Esophagus squamous epithelium (tissue), 5 donors: ENCODE measurements at regions not wholly inside any gene's neighbourhood (a gene's known extent, or its start where the extent isn't known, plus 50 kb on each side); places are given as distances from the start of the nearest gene placed in this dataset.

Experiments used
- DNase-seq: peaks from one replicate; lab custom pipeline; 2025; lab: John Stamatoyannopoulos, UW
- H3K27ac ChIP-seq, 4 donors: fragments of 200-600 bp; sonication (generic); one replicate each; pipeline ENCODE4 v1.5.1; 2016 to 2019; ENCODE audit warnings: mild to moderate bottlenecking in 1 of 4
- H3K27me3 ChIP-seq, 4 donors: fragments of 200-600 bp; sonication (generic); 1 replicate in 3 of 4; 2 replicates in 1 of 4; pipeline versions ENCODE4 v1.5.1 to v1.6.0; 2017 to 2021; ENCODE audit warnings: antibody characterized with exemption in 1 of 4
- H3K36me3 ChIP-seq, 3 donors: fragments of 200-600 bp; sonication (generic); one replicate each; pipeline ENCODE4 v1.5.1; 2016 to 2019
- H3K4me1 ChIP-seq, 3 donors: fragments of 200-600 bp; sonication (generic); one replicate each; pipeline ENCODE4 v1.5.1; 2017 to 2019
- H3K4me3 ChIP-seq, 4 donors: fragments of 200-600 bp; sonication (generic); 1 replicate in 3 of 4; 2 replicates in 1 of 4; pipeline ENCODE4 v1.5.1; 2016 to 2019; ENCODE audit warnings: mild to moderate bottlenecking in 2 of 4, moderate library complexity in 1 of 4
- H3K9me3 ChIP-seq, 3 donors: fragments of 200-600 bp; sonication (generic); one replicate each; pipeline ENCODE4 v1.5.1; 2016 to 2019
- POLR2A ChIP-seq, 4 donors: fragments of 450-650 bp; IDR thresholded peaks; one replicate each; pipeline ENCODE4 v1.6.1; 2017; ENCODE audit warnings: antibody characterized with exemption in 4 of 4, mild to moderate bottlenecking in 4 of 4, moderate library complexity in 3 of 4
- WGBS, 2 donors: methylation state at CpG; one replicate each; pipeline ENCODE4 v1.1.5; 2018; 5-methylcytosine and 5-hydroxymethylcytosine counted together
- intact Hi-C: fragments of 100-400 bp; cut with DNase I; formaldehyde crosslinking; loops from one replicate; pipeline ENCODE4 v1.15.0; 2022
- TF ChIP-seq, protein P1 (sequence below), 6 experiments: fragments of 450-650 bp in 4 of 6; fragments of 200-600 bp in 2 of 6; sonication (generic) in 2 of 6; IDR thresholded peaks; one replicate each; pipeline ENCODE4 v1.5.1; 2016 to 2019; ENCODE audit warnings: antibody characterized with exemption in 6 of 6, mild to moderate bottlenecking in 4 of 6, moderate library complexity in 4 of 6
- donor health status: DM: yes; HTN: yes; CAD: no.

DNA sequence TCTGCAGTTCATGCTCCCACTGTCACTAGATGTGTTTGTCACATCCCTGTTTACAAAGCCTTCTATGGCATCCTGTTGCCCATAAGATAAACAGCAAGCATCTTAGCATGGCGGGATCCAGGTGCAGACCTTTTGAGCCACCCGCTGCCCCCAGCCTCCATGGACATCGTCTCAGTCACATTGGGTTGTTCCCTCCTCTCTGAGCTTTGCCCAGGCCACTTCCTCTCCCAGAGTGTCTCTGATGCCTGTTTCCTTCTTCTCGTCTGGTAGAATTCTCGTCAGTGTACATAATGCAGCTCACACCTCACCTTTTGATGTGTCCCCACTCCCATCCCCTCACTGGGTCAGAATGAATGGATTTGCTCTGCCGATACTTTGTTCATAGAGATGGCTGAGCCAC lies 239.0 kb upstream of the APCDD1 start:
- no peak for TF ChIP-seq POLR2A (IDR thresholded peaks at IDR 0.05)
- TF ChIP-seq, protein P1, sequence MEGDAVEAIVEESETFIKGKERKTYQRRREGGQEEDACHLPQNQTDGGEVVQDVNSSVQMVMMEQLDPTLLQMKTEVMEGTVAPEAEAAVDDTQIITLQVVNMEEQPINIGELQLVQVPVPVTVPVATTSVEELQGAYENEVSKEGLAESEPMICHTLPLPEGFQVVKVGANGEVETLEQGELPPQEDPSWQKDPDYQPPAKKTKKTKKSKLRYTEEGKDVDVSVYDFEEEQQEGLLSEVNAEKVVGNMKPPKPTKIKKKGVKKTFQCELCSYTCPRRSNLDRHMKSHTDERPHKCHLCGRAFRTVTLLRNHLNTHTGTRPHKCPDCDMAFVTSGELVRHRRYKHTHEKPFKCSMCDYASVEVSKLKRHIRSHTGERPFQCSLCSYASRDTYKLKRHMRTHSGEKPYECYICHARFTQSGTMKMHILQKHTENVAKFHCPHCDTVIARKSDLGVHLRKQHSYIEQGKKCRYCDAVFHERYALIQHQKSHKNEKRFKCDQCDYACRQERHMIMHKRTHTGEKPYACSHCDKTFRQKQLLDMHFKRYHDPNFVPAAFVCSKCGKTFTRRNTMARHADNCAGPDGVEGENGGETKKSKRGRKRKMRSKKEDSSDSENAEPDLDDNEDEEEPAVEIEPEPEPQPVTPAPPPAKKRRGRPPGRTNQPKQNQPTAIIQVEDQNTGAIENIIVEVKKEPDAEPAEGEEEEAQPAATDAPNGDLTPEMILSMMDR (IDR thresholded peaks at IDR 0.05): no peak
- DNase-seq: no peak
- Histone ChIP-seq H3K4me3 (no peak overlapping the region), H3K27me3 (no peaks in the 10 kb centered on the region), H3K36me3 (no peaks in the 10 kb centered on the region), H3K27ac (no peak overlapping the region), H3K9me3 (peaks cover 0 to 8% (median 0%) of the 10 kb centered on the region in 3 donors), H3K4me1 (no peaks in the 10 kb centered on the region)
- intact Hi-C loops: no loop called here
- 78 to 80% methylated on average over 5 to 6 of the region's 6 CpGs for whole genome bisulfite sequencing, 2 donors

DNA sequence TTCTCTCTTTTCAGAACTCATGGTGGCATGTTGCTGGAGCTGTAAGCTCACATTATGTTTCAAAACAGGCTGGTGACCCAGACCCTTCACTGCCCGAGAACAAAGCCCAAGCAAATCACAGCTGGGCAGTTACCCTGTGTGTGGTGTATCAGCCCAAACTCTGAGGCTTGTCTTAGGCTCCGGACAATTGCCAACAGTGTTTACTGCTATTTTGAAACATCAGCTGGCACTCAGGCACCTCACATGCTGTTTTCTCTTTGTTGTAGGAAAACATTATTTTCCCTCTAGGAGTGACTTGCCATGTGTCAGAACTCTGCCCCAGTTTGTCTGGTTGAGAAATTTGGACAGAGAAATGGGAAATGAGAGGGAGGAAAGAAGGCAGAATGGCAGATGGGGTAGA lies 237.6 kb upstream of the APCDD1 start:
- 77 to 92% methylated on average over 2 of the region's 2 CpGs for WGBS, 2 donors
- TF ChIP-seq POLR2A (IDR thresholded peaks at IDR 0.05): no peak
- TF ChIP-seq, protein P1 (IDR thresholded peaks at IDR 0.05): no peak
- intact Hi-C loops: no loop called here
- H3K27me3 ChIP-seq: no peaks in the 10 kb centered on the region
- no peak overlapping the region for H3K4me3 ChIP-seq
- H3K36me3 ChIP-seq: no peaks in the 10 kb centered on the region
- peaks cover 0 to 10% (median 0%) of the 10 kb centered on the region in 3 donors for H3K9me3 ChIP-seq
- DNase-seq: no peak
- H3K27ac ChIP-seq: no peak overlapping the region
- H3K4me1 ChIP-seq: no peaks in the 10 kb centered on the region

DNA sequence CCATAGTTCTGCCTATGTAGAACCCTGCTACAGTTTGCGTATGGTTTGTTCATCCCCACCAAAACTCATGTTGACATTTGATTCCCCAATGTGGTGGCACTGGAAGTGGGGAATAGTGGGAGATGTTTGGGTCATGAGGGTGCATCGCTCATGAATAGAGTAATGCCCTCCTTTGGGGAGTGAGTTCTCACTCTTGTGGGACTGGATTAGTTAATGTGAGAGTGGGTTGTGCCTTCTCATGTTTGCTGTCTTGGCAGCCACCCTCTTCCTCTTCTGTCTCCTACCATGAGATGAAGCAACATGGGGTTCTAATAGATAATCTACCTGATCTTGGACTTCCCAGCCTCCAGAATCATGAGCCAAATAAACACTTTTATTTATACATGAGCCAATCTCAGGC lies 237.2 kb upstream of the APCDD1 start:
- DNase-seq: no peak
- intact Hi-C loops: no loop called here
- H3K27ac ChIP-seq: no peak overlapping the region
- no peaks in the 10 kb centered on the region for H3K27me3 ChIP-seq
- TF ChIP-seq, protein P1 (IDR thresholded peaks at IDR 0.05): no peak
- no peak for TF ChIP-seq POLR2A (IDR thresholded peaks at IDR 0.05)
- no peaks in the 10 kb centered on the region for H3K4me1 ChIP-seq
- no peak overlapping the region for H3K4me3 ChIP-seq
- H3K36me3 ChIP-seq: no peaks in the 10 kb centered on the region
- WGBS, 2 donors: 88 to 90% methylated on average over 2 of the region's 2 CpGs
- H3K9me3 ChIP-seq: peaks cover 0 to 10% (median 0%) of the 10 kb centered on the region in 3 donors

DNA sequence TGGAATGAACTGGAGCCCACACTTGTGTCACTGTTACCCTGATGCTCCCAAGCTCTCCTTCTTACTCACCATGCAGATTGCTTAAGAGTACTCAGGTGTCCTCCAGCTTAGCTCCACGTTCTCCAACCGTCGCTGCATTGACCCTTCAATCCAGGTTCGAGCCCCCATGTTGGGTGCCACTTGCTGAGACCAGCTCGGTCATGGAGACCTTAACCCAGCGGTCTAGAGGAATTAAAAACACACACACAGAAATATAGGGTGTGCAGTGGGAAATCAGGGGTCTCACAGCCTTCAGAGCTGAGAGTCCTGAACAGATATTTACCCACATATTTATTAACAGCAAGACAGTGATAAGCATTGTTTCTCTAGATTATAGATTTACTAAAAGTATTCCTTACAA lies 229.1 kb upstream of the APCDD1 start:
- TF ChIP-seq, protein P1 (IDR thresholded peaks at IDR 0.05): no peak
- TF ChIP-seq POLR2A (IDR thresholded peaks at IDR 0.05): no peak
- H3K4me1 ChIP-seq: peaks cover 0 to 4% (median 0%) of the 10 kb centered on the region in 3 donors
- no peak for DNase-seq
- 92 to 98% methylated on average over 6 of the region's 6 CpGs for WGBS, 2 donors
- H3K4me3 ChIP-seq: no peak overlapping the region
- no peak overlapping the region for H3K27ac ChIP-seq
- peaks cover 0 to 18% (median 3%) of the 10 kb centered on the region in 3 donors for H3K9me3 ChIP-seq
- H3K27me3 ChIP-seq: no peaks in the 10 kb centered on the region
- intact Hi-C loops: no loop called here
- H3K36me3 ChIP-seq: no peaks in the 10 kb centered on the region

DNA sequence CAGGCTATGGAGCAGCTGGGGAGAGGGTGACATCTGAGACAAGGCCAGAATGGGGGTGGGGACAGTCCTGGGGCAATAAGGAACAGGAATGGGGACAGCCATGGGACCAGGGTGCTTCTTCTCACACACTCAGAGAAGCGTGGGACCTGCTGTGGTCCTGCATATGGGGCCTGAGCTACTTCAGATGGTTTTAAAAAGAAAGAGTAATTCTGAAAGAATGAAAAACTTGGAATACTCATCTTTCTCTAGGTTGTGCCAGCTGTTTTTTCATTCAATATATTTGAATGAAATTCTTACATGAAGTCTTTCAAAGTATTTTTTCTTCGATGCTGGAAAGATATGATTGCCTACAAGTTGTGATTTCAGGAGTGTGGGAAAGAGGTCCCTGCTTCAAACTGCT lies 227.5 kb upstream of the APCDD1 start:
- no peaks in the 10 kb centered on the region for H3K27me3 ChIP-seq
- H3K4me3 ChIP-seq: no peak overlapping the region
- WGBS, 2 donors: 84% methylated on average over 2 of the region's 2 CpGs
- H3K36me3 ChIP-seq: no peaks in the 10 kb centered on the region
- peaks cover 0 to 4% (median 0%) of the 10 kb centered on the region in 3 donors for H3K4me1 ChIP-seq
- no peak overlapping the region for H3K27ac ChIP-seq
- no peak for TF ChIP-seq POLR2A (IDR thresholded peaks at IDR 0.05)
- TF ChIP-seq, protein P1 (IDR thresholded peaks at IDR 0.05): no peak
- H3K9me3 ChIP-seq: peaks cover 0 to 16% (median 3%) of the 10 kb centered on the region in 3 donors
- no peak for DNase-seq
- intact Hi-C loops: no loop called here
